Anterior cingulate cortex (tissue), 58 donors: ENCODE measurements at regions not wholly inside any gene's neighbourhood (a gene's known extent, or its start where the extent isn't known, plus 50 kb on each side); places are given as distances from the start of the nearest gene placed in this dataset.
A peak's percentile ranks its signal among the peaks of the same experiment; 100 is the strongest.

Source experiments
- DNase-seq, 58 donors: peaks; one replicate each; lab custom pipeline; 2025; lab: John Stamatoyannopoulos, UW

DNA sequence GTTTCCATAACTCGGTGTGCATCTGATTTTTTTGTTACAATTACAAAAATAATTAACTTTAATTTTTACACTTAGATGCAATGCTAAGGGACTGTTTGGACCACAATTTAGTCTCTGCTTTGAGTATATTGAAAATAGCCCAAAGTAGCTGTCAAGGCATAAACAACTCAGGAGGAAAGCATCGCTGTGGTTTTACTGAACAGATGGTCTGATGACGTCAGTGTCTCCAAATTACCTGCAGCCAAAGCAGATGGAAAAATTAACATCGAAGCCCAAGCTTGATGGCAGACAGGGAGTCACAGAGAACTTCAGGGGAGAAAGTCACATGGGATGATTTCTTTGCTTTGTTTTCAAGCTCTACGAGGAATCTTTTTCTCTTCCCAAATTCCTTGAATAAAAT is 83.1 kb upstream of the PLCL2 start:
- DNase-seq, result peak in 6 of 58 donors; percentile 2 to 40 (median 14)

DNA sequence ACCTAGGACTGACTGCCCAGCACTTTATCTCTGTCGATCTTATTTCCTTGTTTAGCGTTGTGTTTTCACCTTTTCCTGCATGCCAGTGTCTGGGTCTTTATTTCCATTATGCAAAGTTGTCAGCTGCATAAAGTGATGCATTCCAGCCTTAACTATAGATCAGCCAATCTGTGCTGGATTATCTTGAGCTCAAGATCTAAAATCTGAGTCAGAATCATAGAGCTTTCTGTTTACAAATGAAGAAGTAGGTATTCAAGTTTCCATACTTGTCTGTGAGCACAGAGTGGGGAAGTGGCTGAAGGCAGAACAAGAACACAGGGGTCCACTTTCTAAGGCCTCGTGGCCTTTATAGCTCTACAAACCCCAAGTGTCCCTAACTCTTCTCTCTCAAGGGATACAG is 82.4 kb upstream of the PLCL2 start:
- DNase-seq, result no peak

DNA sequence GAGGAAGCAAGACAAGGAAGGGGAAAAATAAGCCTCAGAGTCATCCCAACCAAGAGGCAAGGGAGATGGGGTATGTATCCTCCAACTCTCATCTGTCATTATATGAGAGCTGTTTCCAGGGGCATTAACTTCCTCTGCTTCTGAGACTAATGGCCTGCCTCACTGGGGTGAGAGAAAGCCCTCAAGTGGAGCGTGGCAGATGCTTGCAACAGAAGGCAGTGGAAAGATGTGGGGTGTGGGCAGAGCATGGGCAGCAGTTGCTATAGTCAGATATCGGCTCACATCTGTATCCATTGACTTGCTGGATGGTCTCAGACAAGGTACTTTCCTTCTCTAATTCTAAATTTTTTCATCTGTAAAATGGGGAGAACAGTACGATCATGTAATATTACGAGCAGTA is 81.7 kb upstream of the PLCL2 start:
- no peak for DNase-seq

DNA sequence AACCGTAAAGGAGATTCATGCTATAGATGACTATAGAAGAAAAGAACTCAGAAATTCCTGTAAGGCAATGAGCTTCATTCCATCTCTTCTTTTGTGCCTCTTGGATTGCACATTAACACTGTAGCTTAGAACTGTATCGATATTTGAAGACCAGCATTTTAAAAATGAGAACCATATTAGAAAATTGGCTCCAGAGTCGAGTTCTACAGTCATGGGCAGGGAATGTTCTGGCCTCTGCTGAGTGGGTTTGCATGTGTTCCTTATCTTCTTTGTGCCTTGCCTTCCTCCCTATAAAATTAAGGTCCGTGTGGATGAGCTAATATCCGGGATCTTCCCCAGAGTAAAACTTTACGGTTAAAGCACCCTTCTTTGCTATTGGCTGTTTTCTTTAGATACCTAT is 77.4 kb upstream of the PLCL2 start:
- DNase-seq, result no peak

DNA sequence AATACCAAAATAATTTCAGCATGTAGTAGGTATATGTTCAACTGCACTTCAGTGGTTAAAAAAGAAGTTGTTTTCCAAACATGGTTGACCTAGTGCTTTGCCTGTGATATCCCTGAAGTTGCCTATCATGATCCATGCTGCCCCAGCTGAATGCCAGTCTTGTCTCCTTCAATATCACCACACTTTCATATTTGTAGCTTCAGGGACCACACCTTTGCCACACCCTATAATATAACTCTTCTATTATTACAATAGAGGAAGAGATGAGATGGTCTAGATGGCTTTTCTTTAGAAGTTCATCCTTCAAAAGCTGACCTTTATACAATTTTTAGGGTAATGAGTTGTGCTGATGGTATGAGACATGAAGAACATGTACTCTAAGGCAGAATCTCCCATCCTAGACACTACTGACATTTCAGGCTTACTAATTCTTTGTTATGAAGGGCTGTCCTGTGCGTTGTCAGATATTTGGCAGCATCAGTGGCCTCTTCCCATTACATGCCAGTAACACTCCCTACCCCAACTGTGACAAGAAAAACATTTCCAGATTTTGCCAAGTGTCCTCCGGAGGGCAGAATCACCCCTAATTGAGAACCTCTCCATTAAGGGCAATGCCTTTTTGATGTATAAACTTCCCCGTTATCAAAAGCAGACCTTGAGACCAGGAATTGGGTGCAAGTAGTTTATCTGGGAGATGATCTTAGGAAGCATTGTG is 76.2 kb upstream of the PLCL2 start:
- DNase-seq, result no peak

DNA sequence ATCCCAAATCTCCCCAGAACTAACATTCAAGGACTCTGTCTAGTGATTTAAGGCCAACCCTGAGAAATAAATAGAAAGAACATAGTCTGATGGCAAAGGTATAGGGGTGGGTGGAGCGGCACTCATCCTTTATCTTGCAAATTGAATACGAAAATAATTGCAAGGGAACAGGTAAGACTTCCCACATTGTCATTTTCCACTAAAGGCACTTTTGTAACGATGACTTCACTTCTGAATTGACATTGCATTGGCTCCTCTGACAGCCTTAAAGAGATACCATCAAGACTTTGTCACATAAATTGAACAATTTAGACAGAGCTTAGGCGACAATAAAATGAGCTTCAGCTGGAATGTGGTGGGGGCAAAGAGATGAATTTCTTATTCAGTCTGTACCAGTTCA is 75.3 kb upstream of the PLCL2 start:
- no peak for DNase-seq

DNA sequence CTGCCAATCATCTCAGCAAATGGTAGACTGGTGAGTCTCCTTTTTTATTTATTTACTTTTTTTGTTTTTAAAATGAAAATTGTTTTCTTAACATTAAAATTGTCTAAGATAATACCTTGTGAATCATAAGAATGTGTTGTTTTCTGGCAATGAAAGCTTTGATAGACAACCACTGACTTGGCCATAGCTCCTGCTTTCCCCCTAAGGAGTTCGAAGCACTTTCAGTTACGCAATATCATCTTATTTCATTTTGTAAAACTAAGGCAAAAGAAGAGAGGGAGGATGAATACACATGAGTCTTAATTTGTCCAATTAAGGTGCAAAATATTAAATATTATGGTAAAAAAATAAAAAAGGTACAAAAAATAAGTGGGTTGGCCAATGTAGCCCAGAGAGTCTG is 74.8 kb upstream of the PLCL2 start:
- no peak for DNase-seq

DNA sequence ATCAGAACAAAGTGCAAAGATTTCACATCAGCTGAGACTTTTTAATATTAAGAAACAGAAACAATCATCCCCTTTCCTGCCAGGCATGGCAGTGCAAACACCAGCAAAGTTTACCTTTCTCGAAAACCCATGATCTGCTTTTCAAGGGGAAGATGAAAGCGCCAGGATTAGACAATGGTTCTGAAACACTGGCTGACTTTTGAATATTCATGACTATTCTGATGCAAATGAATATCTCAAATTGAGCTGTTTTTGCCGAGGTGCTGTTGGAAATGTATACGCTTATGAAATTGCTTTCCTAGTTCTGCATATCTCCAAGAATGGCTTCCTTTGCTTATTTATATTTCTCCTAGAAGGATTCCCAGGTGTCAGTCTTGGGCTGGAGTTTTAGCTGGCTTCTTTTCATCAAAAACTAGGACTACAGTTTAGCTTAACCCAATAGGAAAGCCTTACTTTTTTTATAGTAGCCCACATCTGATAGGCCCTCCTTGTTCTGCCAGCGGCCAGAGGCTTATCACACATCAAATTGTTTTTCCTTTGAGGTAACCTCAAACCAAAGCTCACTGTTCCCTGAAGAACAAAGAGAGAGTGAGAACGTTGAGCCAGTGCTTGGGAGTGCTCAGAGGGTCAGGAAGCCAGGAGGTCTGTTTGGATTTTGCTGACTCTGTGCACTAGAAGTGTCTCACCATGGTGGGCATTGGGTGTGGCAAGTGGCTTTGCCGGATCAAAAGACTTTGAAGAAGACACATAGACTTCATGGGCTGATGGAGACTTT is 74.0 kb upstream of the PLCL2 start:
- DNase-seq, result no peak

DNA sequence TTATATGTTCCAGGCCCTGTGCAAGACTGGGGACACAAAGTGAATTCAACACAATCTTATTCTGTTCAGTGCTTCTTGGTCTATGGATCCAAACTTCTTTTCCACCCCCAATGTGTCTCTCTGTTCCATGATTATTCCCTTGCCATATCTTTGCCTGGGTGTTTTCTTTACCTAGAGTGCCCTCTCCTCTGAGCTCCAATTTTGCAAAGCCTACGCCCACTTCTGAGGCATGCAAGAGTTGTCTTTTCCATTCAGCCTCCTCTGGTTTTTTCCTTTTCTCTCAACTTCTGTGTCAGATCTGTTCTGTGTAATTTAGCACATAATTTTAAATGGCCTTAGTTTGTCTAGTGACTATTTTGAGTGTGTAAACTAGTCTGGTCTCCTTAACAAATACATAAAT is 72.8 kb upstream of the PLCL2 start:
- peak in 2 of 58 donors; percentile 8 to 42 for DNase-seq

DNA sequence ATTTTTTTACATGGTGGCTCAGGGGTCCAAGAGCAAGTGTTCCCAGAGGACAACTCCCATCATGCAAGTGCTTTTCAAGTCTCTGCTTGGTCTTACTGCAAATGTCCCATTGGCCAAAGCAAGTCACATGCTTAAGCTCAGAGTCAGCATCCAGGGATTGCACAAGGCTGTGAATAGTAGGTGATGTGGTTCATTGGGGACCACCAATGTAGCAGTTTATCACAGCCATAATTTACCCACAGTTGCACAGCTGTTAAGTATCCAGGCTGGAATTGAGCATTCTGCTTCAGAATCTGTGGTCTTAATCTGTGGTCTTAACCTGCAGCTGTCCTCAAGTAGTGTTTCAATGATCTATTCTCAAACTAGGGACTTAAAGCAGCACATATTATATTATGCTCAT is 71.4 kb upstream of the PLCL2 start:
- no peak for DNase-seq

DNA sequence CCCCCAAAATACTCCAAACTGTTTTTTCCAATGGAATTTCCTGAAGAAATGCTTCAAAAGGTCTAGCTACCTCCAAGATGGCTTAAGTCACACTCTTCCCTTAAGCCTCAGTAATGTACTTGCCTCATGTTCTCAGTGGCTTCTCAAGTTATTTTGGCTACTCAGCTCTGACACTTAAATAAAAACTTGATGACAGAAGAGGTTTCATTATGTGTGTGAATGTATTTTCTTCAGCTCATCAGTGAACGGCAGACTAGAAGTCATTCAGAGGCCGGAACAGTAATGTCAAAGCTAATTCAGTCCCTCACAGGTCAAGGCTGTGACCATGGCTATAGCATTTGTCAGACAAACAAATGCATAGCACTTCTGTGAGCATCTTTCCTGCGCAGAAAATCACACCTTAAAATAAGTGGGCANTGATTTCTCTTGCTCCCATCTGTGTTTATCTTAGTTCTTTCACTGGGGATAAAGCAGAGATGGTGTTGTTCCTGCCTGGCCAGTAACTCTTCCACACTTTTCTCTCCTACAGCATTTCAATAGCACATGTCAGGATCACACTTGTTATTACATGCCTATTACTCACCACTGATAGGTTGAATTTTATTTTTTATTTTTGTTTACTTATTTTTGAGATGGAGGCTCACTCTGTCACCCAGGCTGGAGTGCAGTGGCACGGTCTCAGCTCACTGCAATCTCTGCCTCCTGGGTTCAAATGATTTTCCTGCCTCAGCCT is 68.5 kb upstream of the PLCL2 start:
- peak in 1 of 58 donors; percentile 30 for DNase-seq

DNA sequence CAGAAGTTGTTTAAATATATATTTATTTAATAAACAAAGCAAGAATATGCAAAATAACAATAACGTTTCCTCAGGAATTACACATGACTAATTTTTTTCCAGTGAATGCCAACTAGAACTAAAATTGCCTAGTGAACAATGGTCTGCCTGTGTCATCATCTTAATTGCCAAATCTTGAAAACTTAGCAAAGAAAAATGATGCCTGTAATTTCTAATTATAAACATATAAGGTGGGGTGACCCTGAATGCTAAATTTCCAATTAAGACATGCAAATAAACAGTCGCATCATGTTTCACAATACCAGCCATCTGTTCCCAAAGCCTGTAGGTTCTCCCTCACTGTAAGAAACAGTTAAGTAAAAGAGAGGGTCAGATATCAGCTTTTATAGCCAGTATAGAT is 67.6 kb upstream of the PLCL2 start:
- DNase-seq, result no peak

DNA sequence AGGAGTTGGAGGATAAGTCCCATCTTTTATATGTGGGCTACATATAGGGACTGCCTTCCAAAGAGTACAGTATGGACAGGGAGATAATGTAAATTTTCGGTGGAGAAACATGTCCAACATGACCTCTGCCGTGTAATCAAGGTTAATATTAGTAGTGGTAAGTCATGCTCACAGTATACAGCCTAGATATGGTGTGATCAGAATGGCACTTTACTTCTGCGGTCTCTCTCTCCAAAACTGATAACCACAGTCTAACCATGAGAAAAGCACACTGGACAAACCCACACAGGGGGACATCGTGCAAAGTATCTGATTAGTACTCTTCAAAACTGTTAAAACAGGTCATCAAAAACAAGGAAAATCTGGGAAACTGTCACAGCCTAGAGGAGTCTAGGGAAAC is 66.6 kb upstream of the PLCL2 start:
- DNase-seq, result no peak

DNA sequence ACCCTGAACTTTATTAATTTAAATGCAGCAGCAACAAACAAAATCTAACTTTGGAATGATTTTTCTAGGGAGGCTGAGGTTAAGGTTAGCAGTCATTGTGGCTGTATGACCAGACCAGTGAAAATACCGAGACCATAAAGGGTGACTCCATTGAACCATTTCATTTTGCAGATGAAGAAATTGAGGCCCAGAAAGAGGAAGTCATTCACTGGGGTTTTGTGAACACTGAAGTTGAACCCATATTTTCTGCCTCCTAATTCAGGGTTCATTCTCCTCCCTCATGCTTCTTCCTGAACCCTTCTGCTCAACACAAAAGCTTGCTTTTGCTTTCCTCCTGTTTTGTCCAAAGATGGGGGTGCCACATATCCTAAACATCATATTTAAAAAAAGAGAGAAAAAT is 65.8 kb upstream of the PLCL2 start:
- no peak for DNase-seq

DNA sequence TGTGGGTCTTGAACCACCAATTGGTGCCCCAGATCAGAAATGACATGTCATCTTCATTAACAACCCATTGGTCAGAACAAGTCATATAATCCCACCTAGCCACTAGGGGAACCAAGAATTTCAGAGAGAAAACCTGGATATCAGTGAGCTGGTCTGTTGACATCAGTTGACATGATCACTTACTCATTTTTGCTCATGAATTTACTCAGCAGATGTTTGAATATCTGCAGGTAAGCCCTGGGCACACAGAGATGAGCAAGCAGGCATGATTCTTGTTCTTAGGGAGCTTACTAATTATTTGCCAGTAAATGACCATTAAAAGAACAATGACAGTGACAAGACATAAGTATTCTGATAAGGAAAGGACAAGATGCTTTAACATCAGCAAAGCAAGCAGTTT is 64.3 kb upstream of the PLCL2 start:
- no peak for DNase-seq

DNA sequence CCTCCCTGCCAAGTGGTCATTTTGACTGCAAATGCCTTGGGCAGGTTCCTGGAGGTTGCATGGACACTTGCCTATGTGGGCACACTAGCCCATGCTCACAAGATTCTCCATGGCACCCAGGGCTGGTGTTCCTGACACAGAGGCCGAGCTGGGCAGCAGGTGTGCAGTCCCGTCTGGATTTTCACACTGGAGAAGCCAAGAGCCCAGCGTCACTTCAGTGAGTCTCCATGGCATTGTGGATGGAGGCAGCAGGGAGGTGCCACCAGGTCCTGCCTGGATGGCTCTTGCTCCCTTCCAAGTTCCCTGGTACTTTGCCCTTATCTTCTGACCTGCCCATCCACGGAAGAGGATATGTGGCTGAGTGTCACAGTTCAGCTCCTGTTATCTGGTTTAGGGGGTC is 63.7 kb upstream of the PLCL2 start:
- DNase-seq, result no peak

DNA sequence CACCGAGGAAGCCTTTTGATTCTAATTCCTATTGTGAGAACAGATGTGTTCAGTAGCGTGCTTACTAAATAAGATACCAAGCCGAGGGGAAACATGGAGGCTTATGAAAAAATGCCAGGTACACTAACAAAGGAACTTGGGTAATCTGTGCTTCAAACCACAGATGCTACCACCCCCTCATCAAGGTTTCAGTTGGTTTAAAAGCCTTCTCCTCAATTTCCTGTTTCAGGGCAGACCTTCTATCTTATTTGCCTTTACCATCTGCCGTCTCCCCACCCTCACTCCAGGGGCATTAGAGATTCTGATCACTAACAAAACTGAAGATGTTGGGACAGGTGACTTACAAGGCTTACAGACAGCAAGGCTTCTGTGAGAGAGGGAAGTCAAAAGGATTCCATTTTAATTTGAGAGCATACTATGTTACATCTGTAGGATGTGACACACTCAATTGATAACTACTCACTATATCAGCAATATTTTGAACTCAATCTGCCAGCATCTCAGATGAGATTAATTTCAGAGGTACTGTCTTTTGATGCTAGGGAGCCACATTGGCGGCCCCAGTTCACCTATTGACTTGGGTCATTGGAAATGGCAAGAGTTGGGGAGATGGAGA is 60.6 kb upstream of the PLCL2 start:
- no peak for DNase-seq

DNA sequence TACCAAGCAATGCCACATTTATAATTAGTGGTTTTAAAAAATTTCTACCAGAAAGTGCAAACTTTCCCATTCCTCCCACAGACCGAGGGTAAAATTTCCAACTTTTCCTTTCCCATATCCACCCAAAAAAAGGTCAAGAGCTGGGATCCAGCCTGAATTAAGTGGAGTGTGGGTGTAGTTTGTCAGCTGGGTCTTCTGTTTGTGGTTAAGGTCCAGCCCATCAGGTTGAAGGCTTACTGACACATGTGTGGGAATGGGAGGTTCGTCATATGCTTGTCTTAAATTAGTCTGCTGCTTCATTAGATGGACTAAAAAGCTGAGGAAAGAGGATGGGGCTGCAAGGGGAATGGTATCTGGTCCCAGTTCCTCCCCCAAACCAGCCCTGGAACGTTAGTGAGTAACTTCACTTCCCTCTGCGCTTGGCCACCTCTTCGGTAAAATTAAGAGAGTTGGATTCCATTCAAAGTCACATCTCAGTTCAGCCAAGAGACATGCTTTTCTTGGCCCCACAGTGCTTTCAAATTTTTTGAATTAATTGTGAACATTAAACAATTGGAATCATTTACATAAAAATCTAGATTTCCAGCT is 59.0 kb upstream of the PLCL2 start:
- no peak for DNase-seq

DNA sequence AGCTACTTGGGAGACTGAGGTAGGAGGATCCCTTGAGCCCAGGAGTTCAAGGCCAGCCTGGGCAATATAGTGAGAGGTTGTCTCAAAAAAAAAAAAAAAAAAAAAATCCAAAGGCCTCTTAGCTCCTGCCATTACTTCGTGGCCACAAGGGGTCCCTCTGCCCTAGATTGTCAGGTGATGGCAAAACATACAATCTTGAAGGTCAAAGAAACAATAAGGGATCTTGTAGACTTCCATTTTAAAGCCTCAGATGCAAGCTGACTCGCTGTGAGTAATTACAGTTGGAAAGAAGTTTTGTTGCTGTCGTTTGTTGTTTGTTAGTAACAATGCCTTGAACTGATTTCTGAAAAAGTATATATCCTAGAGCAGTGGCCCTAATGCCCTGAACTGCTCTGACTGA is 55.9 kb upstream of the PLCL2 start:
- DNase-seq, result no peak

DNA sequence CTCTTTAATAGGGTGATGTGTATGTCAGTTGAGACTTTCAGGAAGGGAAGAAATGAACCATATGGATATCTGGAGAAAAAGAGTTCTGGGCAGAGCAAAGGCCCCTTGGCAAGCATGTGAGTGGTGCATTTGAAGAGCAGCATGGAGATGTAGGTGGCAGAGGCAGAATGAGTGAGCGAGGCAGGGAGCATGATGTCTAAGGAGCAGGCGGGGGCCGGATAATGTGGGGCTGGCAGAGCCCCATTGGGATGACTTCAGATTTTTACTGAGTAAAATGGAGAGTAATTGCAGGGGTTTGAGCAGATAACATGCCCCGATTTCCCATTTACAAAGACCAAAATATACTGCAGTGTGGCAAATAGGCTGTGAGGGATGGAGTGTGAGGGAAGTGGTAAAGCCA is 52.9 kb upstream of the PLCL2 start:
- peak in 3 of 58 donors; percentile 23 to 30 (median 27) for DNase-seq

DNA sequence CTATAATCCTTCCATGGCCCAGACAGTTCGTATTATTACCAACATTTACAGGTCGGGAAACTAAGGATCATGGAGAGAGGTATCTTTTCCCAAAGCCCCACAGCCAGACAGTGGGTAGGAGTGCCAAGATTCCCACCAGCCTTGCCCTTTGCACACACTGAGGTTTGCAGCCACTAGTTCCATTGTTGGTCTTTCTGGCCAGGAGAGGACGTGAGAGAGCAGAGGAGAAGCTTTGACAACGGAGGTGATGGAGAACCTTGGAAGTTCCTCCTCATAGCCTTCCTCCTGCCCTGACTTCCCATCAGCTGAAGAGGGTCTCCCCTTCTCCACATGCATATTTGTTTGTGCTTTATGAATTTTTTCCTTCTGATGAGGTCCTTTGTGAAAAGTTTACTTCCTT is 50.5 kb upstream of the PLCL2 start:
- no peak for DNase-seq
